ENCODE measurements at regions not wholly inside any gene's neighbourhood (a gene's known extent, or its start where the extent isn't known, plus 50 kb on each side); places are given as distances from the start of the nearest gene placed in this dataset.

GRCh38 chr2:65786007-65786717 is 353.8 kb upstream of the SPRED2 start:
- Histone ChIP-seq H3K4me3 (no peak overlapping the region), H3K4me1 (no peaks in the 10 kb centered on the region), H3K27ac (no peak overlapping the region), H3K36me3 (no peaks in the 10 kb centered on the region), H3K27me3 (no peaks in the 10 kb centered on the region), H3K9me3 (no peaks in the 10 kb centered on the region)
- ATAC-seq (no peak), DNase-seq (no peak)
- TF ChIP-seq, protein P1, sequence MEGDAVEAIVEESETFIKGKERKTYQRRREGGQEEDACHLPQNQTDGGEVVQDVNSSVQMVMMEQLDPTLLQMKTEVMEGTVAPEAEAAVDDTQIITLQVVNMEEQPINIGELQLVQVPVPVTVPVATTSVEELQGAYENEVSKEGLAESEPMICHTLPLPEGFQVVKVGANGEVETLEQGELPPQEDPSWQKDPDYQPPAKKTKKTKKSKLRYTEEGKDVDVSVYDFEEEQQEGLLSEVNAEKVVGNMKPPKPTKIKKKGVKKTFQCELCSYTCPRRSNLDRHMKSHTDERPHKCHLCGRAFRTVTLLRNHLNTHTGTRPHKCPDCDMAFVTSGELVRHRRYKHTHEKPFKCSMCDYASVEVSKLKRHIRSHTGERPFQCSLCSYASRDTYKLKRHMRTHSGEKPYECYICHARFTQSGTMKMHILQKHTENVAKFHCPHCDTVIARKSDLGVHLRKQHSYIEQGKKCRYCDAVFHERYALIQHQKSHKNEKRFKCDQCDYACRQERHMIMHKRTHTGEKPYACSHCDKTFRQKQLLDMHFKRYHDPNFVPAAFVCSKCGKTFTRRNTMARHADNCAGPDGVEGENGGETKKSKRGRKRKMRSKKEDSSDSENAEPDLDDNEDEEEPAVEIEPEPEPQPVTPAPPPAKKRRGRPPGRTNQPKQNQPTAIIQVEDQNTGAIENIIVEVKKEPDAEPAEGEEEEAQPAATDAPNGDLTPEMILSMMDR (IDR thresholded peaks at IDR 0.05), result no peak
- intact Hi-C loops (cut with DNase I), result no loop called here

DNA sequence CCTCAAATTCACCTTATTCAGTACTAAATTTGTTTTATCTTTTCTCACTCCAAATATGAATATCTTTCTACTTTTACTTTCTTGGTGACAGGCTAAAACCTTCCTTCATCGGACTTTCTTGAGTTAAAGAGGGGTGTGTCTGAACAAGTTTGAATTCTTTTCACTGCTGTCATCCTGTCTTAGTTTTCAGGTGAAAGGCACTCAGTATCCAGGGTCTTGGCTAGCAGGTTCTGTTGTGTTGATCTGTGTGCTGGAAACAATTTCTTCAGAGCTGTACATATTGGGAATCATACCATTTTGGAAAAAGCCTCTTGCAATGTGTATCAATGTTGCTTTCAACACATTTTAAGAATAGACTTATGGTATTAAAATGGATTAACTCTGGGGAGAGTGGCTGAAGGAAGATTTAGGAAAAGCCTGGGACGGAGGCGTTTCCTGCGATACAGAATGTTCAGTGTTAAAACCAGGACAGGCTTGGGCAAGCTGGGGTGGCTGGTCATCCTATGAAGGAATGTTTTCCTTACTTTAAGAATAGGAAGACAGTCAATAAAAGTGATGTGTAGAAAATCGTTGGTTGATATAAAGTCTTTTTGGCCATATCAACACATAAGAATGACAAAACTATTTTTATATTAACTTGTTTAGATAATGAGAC is 350.7 kb upstream of the SPRED2 start:
- H3K4me1 ChIP-seq, result no peaks in the 10 kb centered on the region
- H3K9me3 ChIP-seq, result no peaks in the 10 kb centered on the region
- no peaks in the 10 kb centered on the region for H3K36me3 ChIP-seq
- H3K4me3 ChIP-seq, result no peak overlapping the region
- intact Hi-C loops (cut with DNase I), result no loop called here
- ATAC-seq (no peak), DNase-seq (no peak)
- TF ChIP-seq, protein P1 (IDR thresholded peaks at IDR 0.05), result no peak
- H3K27ac ChIP-seq, result no peak overlapping the region
- no peaks in the 10 kb centered on the region for H3K27me3 ChIP-seq

DNA sequence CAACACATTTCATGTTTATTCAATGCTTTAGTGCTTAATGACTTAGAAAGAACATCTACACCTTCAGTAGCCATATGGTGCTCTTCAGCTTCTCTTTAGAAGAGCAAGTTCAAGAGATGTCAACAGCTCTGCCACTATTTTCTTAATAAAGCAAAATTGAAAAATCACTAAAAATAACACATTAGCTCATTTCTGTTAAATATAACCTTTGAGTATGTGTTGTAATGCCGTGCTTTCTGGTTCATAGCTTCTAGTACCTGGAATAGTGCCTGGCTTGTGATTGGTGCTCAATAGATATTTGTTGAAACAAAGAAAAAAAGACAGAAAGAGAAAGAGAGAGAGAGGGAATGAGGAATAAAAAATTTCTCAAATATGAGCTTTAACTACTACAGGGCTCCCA is 349.8 kb upstream of the SPRED2 start:
- TF ChIP-seq, protein P1 (IDR thresholded peaks at IDR 0.05), result no peak
- DNase-seq (no peak), ATAC-seq (no peak)
- H3K36me3 ChIP-seq, result no peaks in the 10 kb centered on the region
- H3K27me3 ChIP-seq, result no peaks in the 10 kb centered on the region
- no peak overlapping the region for H3K4me3 ChIP-seq
- intact Hi-C loops (cut with DNase I), result no loop called here
- no peaks in the 10 kb centered on the region for H3K9me3 ChIP-seq
- H3K4me1 ChIP-seq, result no peaks in the 10 kb centered on the region
- no peak overlapping the region for H3K27ac ChIP-seq

DNA sequence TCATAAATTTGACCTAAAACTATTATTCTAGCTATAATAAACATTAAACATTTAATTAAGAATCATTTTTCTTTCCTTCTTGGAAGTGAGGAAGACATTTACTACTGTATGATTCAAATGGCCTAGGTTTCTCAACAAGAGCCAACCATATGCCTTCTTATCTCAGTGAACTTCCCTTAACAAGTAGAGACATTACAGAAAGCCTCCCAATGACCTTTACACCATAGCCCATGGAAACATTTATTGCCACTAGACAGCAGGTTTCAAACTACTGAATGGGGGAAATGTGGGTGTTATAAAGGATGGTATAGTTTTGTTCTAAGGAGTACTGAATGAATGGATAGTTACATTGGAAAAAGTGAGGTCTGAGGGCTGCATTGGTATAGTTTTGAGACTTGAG is 349.4 kb upstream of the SPRED2 start:
- intact Hi-C loops (cut with DNase I), result no loop called here
- H3K27me3 ChIP-seq, result no peaks in the 10 kb centered on the region
- H3K9me3 ChIP-seq, result no peaks in the 10 kb centered on the region
- DNase-seq, result no peak
- ATAC-seq, result no peak
- no peaks in the 10 kb centered on the region for H3K36me3 ChIP-seq
- H3K27ac ChIP-seq, result no peak overlapping the region
- no peak overlapping the region for H3K4me3 ChIP-seq
- H3K4me1 ChIP-seq, result no peaks in the 10 kb centered on the region
- TF ChIP-seq, protein P1 (IDR thresholded peaks at IDR 0.05), result no peak

DNA sequence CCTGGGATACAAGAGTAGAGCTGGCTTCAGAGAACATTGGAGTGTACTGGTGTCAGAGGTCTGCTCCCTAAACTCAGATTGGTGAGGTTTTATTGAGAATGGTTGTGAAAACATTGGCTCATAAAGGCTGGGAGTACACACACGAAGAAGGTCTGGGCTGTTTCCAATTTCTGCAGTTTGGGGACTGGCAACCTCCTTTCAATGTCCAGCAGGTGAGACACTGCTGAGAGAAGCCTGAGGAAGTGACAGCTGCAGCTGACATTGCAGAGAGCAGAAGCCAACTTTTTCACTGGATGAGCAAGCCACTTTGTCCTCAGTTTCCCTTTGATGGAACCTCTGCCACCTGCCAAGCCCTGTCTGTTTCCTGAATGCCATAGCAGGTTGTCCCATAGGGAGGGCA is 346.6 kb upstream of the SPRED2 start:
- intact Hi-C loops (cut with DNase I), result no loop called here
- Histone ChIP-seq H3K27ac (no peak overlapping the region), H3K36me3 (no peaks in the 10 kb centered on the region), H3K4me1 (no peaks in the 10 kb centered on the region), H3K27me3 (no peaks in the 10 kb centered on the region), H3K4me3 (no peak overlapping the region), H3K9me3 (no peaks in the 10 kb centered on the region)
- ATAC-seq (no peak), DNase-seq (no peak)
- TF ChIP-seq, protein P1 (IDR thresholded peaks at IDR 0.05), result no peak

All from upper lobe of right lung (tissue), 1 donor.